NCI-H146 treated with DMSO at 0.1 percent for 48 hours (cell line): ENCODE measurements at regions not wholly inside any gene's neighbourhood (a gene's known extent, or its start where the extent isn't known, plus 50 kb on each side); places are given as distances from the start of the nearest gene placed in this dataset.
"Not testable (repeated sequence)": the region's sequence is repeated elsewhere in the genome, so short reads cannot be mapped to it uniquely, and the experiment has no call there.

Source experiments
- DNase-seq: peaks from one replicate; lab custom pipeline; 2025; ENCODE audit not compliant: unreplicated experiment; lab: John Stamatoyannopoulos, UW

DNA sequence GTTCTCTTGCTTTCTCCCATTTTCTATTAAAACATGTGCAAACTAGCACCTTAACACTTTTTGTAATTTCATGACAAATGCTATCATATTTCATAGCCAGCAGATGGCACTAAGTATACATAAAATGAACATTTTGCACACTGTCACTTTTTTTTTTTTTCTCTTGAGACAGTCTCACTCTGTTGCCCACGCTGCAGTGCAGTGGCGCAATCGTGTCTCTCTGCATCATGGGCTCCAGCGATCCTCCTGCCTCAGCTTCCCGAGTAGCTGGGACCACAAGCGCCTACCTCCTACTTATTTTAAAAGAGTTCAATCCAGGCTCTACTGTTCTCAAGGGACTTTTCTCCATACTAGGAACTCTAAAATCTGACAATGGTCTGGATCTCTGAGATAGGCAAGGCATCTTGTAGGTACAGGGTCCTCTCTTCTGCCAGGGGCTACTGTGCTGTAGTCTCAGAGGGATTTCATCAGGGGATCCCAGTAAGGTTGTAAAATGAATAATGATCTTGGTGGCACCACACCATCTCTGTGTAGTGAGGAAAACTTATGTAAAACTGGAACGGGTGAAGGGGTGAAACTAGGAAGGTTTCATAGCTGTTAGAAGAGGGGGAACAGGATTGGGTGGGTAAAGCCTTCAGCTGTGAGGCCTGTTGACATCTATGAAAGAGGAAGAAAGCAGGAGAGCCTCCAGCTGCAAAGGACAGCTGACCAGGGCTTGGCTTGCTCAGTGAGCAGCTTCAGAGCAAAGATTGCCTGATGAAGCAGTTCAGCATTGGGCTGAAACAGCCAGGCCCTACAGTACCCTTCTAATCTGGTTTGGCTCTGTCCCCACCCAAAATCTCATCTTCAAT lies 196.9 kb downstream of the AVL9 start:
- peak; percentile 3 for DNase-seq

DNA sequence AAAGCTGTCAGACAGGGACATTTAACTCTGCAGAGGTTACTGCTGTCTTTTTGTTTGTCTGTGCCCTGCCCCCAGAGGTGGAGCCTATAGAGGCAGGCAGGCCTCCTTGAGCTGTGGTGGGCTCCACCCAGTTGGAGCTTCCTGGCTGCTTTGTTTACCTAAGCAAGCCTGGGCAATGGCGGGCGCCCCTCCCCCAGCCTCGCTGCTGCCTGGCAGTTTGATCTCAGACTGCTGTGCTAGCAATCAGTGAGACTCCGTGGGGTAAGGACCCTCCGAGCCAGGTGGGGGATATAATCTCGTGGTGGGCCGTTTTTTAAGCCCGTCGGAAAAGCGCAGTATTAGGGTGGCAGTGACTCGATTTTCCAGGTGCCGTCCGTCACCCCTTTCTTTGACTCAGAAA lies 192.8 kb downstream of the AVL9 start:
- DNase-seq: not testable (repeated sequence)

DNA sequence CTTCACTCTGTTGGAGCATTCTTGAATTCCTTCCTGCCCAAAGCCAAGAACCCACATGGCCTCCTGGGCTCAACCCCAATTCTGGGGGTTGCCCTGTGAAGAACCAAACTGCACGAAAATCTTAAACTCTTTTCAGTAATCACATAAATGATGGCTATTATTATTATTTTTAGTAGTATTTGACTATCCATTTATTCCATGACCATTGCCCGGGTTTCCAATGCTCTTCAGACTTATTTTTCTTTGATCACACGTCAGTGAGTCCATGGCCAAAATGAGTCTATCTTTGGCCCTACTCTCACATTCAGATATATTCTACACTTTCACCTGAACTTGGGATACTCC lies 185.9 kb downstream of the AVL9 start:
- DNase-seq: no peak

DNA sequence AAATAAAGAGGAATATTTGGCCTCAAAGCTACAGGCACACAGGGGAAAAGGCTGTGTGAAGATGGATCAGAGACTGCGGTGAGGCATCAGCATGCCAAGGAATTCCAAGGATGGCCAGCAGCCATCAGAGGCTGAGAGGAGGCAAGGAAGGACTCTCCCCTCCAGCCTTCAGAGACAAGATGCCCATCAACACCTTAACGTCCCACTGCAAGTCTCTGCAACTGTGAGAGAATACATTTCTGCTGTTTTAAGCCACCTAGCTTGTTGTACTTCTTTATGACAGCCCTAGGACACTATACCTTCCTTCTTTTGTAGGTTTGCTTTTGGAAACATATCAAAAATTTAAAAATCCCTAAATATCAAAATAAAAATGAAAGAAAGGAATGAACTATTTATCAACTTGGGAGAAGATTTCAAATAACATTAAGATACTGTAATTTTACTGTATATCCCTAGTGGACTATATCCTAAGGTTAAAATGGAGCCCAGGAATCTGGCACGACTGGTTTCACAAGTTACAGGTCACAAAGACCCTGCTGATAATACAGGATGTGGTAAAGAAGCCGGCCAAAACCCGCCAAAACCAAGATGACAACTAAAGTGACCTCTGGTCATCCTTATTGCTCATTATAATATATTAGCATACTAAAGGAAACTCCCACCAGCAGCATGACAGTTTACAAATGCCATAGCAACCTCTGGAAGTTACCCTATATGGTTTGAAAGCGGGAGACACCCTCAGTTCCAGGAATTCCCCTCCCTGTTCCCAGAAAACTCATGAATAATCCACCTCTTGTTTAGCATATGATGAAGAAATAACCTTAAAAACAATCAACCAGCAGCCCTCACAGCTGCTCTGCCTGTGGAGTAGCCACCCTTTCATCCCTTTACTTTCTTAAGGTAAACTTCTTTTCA lies 185.2 kb downstream of the AVL9 start:
- no peak for DNase-seq

DNA sequence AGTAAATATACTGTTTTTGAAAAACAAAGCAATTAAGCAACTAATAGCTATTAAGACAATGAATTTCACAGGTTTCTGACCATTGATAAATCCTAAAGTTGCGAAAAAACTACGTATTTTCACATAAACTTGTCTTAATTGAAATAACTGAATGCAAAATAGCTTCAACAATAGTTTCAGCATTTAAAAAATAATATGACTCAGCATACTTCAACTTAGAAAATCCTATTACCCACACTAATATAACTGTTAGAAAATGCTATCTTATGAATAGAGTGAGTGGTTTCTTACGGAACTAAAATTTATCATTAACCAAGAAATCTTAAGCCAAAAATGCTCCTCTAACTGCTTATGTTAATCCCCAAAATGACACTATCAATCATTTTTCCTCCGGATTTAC lies 183.9 kb downstream of the AVL9 start:
- DNase-seq: no peak

DNA sequence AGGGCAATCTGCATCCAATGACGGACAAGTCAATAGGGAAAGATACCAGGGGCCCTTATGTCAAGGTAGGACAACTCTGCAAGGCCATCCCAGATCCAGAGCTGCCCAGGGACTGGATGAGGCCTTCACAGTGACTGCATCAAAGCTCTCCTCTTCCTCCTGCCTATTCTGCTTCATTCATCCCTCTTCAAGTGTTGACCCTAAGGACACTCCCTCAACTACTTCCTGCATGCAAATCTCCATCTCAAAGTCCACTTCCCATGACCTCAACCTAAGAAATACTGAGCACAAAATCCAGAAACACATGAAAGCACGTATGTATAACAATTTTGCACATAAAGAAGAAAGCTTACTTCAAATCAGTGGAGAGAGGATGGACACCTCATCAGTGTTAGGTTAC lies 182.3 kb downstream of the AVL9 start:
- DNase-seq: no peak

DNA sequence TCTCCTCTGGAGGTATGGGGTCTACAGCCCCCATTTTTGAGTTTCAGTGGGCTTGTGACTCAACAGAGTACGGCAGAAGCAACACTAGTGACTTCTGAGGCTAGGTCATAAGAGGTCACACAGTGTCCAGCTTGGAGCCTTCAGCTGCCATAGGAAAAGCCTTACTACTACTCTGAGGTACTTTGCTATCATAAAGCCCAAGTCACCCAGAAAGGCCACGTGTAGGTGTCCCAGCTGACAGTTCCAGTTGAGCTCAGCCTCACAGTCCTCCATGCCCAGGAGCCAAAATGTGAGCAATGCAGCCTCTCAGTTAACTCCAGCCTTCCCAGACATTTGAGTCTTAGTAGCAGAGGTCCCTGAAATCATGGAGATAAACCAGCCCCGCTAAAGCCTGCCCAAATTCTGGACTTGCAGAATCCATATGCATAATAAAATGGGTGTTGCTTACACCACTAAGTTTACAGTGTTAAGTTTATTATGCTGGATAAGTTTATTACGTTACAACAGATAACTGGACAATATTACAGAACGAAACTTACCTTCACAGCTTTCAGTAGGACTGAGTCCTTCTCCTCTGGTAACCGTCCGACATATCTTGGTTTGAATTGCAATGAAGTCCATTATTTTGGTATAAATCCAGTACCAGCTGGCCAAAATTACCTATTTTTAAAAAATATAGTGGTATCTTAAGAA lies 181.1 kb downstream of the AVL9 start:
- no peak for DNase-seq

DNA sequence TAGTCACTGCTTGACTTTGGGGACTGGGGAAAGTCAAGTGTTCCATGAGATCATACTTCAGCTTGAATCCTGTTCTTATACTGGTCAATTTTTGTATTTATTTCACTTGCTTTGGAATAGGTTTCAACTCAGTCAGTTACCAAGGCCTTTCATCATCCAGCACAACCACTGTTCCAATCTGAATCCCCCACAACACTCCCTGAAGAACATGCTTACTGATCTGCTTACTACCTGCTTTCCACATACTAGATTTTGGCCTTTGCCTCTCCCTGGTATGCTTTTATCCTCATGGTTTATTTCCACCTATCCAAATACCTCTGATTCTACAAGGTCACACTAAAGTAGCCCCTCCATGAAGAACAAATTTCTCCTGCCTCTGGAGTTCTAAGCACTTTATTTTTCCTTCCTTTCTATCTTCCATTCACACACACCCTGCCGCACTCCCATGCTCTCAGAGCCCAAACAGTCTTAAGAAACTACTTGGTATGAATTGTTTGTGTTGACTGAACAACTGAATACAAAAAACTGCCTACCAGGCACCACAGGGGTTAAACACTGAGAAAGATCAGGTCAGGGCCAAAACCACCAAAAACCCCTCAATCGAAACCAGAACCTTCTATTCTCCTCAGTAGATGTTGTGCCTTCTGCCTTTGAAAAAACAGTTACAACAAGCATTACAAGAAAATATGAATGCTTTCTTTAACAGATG lies 178.1 kb downstream of the AVL9 start:
- no peak for DNase-seq

DNA sequence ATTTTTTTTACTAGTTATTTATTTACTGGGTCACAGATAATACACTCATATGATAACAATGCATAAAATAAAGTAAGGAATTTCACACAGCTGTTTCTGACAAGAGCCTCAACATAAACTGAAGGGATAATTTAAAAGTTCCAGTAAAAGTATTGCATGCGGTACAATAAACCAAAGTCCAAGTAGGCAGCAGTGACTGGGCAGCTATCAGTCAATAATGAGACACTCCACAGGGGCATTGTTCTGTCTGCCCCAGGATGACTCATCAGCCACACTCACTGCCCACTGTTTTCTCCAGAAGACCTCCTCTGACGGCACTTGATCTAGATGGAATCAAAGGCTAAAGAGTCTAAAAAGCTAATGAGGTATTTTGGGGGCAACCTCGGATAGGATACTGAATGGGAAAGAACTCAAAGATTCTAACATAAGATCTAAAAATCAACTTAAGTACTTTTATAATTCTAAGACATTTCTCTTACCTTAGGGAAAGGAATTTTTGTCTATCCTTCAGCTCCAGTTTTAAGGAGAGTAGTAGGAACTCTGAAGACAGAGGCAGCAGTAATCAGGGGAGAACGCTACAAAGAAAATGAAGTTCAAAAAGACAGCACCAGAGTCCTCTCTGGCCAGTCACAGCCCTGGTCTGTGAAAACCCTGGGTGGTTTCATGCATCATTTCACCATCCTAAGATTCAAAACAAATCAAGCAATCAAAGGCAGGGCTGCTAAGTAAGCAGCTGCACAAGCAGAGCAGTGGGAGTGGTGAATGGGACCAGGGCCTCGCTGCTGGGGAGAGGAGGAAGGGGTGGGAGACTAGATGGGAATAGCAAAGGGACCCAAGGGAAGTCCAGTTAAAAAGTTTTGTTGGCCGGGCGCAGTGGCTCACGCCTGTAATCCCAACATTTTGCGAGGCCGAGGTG lies 175.1 kb downstream of the AVL9 start:
- peak; percentile 21 for DNase-seq

DNA sequence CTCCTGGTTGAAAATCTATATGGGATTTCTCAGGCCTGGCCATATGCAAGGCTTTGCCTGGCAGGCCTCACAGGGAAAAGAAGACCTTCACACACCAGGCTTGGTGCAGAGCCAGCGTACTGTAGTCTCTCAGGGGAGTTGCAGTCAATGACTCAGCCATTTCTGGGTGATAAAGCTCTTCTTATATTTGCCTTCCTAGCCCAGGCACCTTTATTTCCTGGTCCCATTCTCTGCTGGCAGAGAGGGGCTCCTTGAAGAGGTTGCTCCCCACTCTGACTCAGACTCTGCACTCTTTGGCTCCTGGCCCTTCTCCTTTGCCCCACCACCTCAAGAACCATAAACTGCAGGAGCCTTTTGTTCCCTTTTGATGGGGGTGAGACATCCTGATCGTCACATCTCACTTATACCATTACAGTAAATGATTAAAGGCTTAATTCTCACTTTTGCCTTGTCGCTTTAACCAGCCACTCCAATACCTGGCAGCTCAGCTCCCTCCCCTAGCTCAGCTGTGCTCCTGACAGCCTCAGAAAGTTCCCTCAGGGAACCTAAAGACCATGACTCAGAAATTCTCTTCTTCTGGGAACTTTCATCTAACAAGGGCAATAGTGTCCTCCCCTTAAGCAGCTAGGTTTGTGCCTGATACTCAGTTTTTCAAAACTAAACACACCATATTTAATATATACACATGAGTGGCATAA lies 174.0 kb downstream of the AVL9 start:
- DNase-seq: not testable (repeated sequence)

DNA sequence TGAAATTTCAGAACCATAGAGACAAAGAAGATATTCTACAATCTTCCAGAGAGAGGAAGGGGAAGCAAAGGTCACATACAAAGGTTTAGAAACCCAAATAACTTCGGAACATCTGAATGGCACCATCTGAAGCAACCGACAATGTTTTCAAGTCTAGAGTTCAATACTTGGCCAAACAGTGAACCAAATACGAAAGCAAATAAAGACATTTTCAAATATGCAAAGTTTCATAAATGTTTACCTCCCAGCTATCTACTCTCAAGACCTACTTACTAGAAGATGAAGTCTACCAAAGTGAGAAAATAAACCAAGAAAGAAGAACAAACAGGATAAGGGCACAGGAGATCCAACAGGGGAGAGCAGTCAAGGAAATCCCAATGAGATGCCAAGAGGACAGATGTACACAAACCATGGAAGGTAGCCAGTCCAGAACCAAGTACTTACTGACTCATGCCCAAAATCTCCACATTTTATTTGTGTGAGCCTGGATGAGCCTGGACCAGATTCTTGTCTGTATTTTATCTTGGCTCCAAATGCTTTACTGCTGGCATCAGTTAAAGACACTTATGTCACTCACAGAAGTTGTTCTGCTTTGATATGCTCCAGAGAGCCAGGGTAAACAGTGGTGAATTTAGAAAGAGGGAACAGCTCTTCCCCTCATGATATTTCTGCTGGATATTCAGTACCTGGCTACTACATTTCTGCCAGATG lies 173.3 kb downstream of the AVL9 start:
- not testable (repeated sequence) for DNase-seq

DNA sequence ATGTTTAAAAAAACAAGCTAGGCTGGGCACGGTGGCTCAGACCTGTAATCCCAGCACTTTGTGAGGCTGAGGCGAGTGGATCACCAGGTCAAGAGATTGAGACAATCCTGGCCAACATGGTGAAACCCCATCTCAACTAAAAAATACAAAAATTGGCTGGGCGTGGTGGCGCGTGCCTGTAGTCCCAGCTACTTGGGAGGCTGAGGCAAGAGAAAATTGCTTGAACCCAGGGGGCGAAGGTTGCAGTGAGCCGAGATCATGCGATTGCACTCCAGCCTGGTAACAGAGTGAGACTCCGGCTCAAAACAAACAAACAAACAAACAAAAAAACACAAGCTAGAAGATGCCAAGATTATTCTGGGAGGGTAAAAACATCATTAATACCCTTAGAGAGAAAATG lies 172.3 kb downstream of the AVL9 start:
- not testable (repeated sequence) for DNase-seq

DNA sequence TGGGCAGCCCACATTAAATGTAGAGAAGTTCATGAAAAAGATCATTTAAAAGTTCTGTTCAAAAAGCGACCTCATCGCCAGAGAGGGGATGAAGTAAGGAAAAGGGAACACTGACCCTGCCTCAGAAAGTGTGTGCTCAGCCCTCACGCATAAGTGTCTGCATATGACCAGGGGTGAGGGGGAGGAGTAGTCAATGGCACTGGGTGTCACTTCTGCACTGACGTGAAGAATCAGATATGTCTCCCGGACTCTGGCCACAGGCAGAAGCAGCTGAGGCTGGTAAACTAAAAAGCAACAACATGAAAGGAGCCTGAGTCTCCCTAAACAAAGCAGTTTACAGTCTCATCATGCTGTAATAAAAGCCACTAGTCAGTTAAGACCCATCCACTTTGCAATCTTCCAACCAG lies 168.5 kb downstream of the AVL9 start:
- DNase-seq: not testable (repeated sequence)

DNA sequence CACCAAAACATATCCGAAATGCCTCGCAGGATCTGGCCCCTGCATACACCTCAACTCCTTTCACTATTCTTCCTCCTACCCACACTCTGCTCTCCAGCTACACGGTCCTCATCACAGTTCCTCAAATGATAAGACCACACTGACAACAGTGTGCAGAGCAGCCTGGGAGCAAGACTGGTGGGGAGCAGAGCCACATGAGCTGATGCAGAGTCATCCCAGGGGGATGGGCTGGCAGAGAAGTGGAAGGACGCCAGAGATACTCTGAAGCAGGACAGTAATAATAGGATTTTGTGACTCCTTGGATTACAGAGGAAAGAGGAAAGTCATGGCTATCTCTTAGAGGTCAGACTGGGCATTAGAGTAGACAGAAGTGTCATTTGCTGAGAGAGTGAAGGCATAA lies 167.2 kb downstream of the AVL9 start:
- DNase-seq: not testable (repeated sequence)

DNA sequence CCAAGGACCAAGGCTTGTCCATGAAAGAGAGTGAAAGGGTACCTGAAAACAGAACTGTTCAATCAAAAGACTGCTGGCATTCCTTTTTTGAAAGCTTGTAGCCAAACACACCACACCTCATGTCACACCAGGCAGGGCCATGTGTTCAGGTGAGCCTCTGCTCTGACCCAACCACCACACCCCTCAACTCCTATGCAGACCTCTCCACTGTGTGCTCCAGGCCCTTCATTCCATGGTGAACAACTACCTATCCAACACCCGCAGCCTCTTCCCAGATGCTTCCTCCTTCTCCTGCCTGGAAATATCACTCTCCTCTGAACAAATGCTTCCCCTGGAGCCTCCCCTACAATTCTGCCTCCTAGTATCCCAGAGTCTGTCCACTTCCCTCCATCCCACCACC lies 166.6 kb downstream of the AVL9 start:
- no peak for DNase-seq

DNA sequence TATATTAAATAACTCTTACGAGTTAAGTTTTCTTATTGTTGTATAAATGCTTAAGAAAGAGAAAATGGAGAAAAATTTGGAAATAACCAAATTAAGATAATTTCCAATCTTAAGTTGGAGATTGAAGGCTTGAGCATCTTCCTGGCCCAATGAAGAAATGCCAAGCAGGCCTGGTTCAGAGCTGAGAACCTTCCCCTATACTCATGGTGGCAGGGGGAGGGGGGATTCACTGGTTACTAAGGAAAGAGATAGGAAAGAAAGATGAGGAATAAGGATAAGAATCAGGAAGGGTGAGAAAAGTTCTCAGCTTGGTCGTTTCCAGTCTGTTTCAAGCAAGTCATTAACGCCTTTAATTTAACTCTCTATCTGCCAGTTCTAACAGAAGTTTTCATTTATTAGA lies 166.2 kb downstream of the AVL9 start:
- no peak for DNase-seq

DNA sequence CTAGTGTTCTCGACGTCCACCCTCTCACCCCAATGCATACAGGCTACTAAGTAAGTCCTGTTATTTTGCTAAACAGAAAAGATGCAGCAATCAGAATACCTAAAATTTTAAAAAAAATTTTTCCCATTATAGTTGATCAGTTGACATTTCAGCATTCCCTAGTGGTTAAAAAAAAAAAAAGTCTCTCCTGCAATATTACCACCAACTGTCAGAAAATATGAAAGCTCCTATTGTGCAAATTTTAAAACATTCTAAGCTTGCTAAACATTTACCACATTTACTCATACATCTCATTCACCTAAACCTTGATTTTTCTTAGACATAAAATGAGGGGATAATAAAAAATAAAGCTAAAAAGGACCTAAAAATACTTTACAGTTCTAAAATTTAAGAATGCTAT lies 165.6 kb downstream of the AVL9 start:
- DNase-seq: no peak

DNA sequence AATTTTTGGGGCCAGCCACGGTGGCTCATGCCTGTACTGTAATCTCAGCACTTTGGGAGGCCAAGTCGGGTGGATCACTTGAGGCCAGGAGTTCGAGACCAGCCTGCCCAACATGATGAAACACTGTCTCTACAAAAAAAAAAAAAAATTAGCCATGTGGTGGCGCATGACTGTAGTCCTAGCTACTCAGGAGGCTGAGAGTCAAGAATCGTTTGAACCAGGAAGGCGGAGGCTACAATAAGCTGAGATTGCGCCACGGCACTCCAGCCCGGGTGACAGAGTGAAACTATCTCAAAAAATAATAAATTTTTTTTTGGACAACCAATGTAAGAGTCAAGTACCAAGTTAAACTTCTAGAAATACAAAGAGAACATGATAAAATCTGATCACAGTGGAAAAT lies 164.6 kb downstream of the AVL9 start:
- no peak for DNase-seq

DNA sequence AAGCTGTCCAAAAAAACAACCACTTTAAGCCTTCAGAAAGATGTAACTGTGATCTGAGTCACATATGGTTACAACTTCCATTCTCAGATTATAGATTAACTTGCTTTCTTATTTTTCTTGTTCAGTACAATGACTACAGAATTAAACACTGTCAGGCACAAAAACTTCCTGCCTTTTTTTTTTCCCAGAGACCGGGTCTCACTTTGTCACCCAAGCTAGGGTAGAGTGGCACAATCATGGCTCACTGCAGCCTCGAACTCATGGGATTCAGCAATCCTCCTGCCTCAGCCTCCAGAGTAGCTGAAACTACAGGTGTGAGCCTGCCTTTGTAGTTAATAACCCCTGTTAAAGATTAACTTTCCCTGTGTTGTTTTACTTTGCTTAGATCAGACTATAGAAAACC lies 163.2 kb downstream of the AVL9 start:
- DNase-seq: no peak
